HCT116 (cell line): ENCODE measurements at regions not wholly inside any gene's neighbourhood (a gene's known extent, or its start where the extent isn't known, plus 50 kb on each side); places are given as distances from the start of the nearest gene placed in this dataset.

ENCODE experiments used
- CEBPB ChIP-seq: IDR thresholded peaks from 2 replicates; pipeline ENCODE4 v1.6.1; 2012; ENCODE audit warnings: low read depth
- ELF1 ChIP-seq: IDR thresholded peaks from 2 replicates; pipeline ENCODE4 v1.6.1; 2012; ENCODE audit warnings: low read depth, borderline replicate concordance
- POLR2A ChIP-seq: IDR thresholded peaks from 2 replicates; pipeline ENCODE4 v1.7.0; 2011; ENCODE audit warnings: borderline replicate concordance; ENCODE audit not compliant: insufficient read depth, insufficient read length; ENCODE audit errors: extremely low read depth
- POLR2AphosphoS5 ChIP-seq: IDR thresholded peaks from 2 replicates; pipeline ENCODE4 v1.6.1; 2011; ENCODE audit warnings: mild to moderate bottlenecking, low read depth, low read length, moderate library complexity
- RAD21 ChIP-seq: IDR thresholded peaks from 2 replicates; pipeline ENCODE4 v1.6.1; 2012; ENCODE audit warnings: low read depth, mild to moderate bottlenecking
- ZNF274 ChIP-seq: fragments of 200-500 bp; sonication (Bioruptor generic); IDR thresholded peaks from 2 replicates; pipeline ENCODE4 v1.6.1; 2014; ENCODE audit warnings: mild to moderate bottlenecking, low read depth, low read length, inconsistent platforms
- TF ChIP-seq, protein P1 (sequence below), 3 experiments: fragments of 200-600 bp in 1 of 3; sonication (generic) in 1 of 3; IDR thresholded peaks in 2 of 3; conservative IDR thresholded peaks in 1 of 3; 2 replicates each; pipeline ENCODE4 v1.5.1; 2012 to 2017; ENCODE audit warnings: low read depth in 2 of 3, low read length in 2 of 3, antibody characterized with exemption in 1 of 3, borderline replicate concordance in 1 of 3, control low read depth in 1 of 3, mild to moderate bottlenecking in 1 of 3, mixed read lengths in 1 of 3, mixed run types in 1 of 3, moderate library complexity in 1 of 3; ENCODE audit not compliant: insufficient read depth in 1 of 3

DNA sequence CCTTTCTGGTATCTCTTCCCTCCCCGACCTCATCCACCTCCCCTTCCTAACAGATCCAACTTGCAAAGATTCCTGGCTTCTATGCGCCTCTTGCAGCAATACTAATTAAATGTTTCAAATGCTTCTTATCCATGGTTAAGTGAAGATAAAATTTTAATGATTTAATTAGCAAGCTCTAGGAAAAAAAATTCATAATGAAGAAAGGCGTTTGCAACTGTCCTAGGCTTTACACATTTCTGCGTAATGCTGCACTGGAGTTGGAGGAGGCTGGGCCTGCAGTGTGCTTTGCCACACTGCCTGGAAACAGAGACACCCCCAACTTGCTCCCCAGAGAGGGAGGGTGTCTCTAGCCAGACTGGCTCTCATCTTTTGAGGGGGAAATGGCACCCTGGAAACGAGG, 123.9 kb upstream of the CARD11 start:
- TF ChIP-seq, protein P1, sequence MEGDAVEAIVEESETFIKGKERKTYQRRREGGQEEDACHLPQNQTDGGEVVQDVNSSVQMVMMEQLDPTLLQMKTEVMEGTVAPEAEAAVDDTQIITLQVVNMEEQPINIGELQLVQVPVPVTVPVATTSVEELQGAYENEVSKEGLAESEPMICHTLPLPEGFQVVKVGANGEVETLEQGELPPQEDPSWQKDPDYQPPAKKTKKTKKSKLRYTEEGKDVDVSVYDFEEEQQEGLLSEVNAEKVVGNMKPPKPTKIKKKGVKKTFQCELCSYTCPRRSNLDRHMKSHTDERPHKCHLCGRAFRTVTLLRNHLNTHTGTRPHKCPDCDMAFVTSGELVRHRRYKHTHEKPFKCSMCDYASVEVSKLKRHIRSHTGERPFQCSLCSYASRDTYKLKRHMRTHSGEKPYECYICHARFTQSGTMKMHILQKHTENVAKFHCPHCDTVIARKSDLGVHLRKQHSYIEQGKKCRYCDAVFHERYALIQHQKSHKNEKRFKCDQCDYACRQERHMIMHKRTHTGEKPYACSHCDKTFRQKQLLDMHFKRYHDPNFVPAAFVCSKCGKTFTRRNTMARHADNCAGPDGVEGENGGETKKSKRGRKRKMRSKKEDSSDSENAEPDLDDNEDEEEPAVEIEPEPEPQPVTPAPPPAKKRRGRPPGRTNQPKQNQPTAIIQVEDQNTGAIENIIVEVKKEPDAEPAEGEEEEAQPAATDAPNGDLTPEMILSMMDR (IDR thresholded peaks at IDR 0.05 in 2 of 3, conservative IDR thresholded peaks at IDR 0.05 in 1 of 3; ENCODE audit: borderline replicate concordance in 1 of 3, insufficient read depth in 1 of 3, low read depth in 2 of 3, low read length in 2 of 3): no peak
- TF ChIP-seq RAD21: no peak
- no peak for TF ChIP-seq POLR2A
- no peak for TF ChIP-seq CEBPB
- no peak for TF ChIP-seq POLR2AphosphoS5
- TF ChIP-seq ZNF274: no peak
- TF ChIP-seq ELF1: no peak
